ENCODE measurements at regions not wholly inside any gene's neighbourhood (a gene's known extent, or its start where the extent isn't known, plus 50 kb on each side); places are given as distances from the start of the nearest gene placed in this dataset.

DNA sequence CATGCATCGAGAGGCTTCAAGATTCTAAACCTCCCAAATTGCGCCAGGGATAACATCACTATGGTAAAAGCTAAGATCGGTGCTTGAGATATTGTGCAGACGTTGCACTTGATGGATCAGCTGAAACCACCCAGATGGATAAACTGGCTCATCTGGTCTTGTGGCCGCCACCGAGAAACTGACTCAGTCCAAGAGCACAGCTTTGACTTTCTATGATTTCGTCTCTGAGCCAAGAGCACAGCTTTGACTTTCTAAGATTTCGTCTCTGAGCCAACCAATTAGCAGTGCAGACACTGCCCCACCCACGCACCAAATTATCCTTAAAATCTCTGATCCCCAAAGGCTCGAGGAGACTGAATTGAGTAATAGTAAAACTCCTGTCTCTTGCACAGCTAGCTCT lies 687.2 kb downstream of the FAM133A start:
- no peak overlapping the region for H3K4me3 ChIP-seq (ENCODE audit: low read depth in 1 of 3, low read length in 3 of 3)
- no peak overlapping the region for H3K9ac ChIP-seq (ENCODE audit: low read depth in 1 of 2, low read length in 2 of 2)
- H3K36me3 ChIP-seq (ENCODE audit: control insufficient read depth in 4 of 4, insufficient read depth in 3 of 4, low read depth in 1 of 4, low read length in 3 of 4): no peaks in the 10 kb centered on the region
- no peak overlapping the region for H3K27ac ChIP-seq (ENCODE audit: low read depth in 1 of 2, low read length in 2 of 2)
- TF ChIP-seq MAX (IDR thresholded peaks at IDR 0.05): no peak
- no peak for TF ChIP-seq NR2F2 (IDR thresholded peaks at IDR 0.05)
- TF ChIP-seq RAD21 (IDR thresholded peaks at IDR 0.05): no peak
- TF ChIP-seq YY1 (IDR thresholded peaks at IDR 0.05): no peak
- TF ChIP-seq RXRA (IDR thresholded peaks at IDR 0.05): no peak
- no peak for TF ChIP-seq EGR1 (IDR thresholded peaks at IDR 0.05; ENCODE audit: low read depth in 2 of 2)
- TF ChIP-seq, protein P1, sequence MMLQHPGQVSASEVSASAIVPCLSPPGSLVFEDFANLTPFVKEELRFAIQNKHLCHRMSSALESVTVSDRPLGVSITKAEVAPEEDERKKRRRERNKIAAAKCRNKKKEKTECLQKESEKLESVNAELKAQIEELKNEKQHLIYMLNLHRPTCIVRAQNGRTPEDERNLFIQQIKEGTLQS (IDR thresholded peaks at IDR 0.05): no peak
- no peak for TF ChIP-seq SP1 (IDR thresholded peaks at IDR 0.05)
- no peak for TF ChIP-seq GABPA (IDR thresholded peaks at IDR 0.05 in 1 of 2, conservative IDR thresholded peaks at IDR 0.05 in 1 of 2)
- no peak for TF ChIP-seq JUND (IDR thresholded peaks at IDR 0.05)
- no peak for TF ChIP-seq FOXA2 (IDR thresholded peaks at IDR 0.05)
- TF ChIP-seq, protein P2, sequence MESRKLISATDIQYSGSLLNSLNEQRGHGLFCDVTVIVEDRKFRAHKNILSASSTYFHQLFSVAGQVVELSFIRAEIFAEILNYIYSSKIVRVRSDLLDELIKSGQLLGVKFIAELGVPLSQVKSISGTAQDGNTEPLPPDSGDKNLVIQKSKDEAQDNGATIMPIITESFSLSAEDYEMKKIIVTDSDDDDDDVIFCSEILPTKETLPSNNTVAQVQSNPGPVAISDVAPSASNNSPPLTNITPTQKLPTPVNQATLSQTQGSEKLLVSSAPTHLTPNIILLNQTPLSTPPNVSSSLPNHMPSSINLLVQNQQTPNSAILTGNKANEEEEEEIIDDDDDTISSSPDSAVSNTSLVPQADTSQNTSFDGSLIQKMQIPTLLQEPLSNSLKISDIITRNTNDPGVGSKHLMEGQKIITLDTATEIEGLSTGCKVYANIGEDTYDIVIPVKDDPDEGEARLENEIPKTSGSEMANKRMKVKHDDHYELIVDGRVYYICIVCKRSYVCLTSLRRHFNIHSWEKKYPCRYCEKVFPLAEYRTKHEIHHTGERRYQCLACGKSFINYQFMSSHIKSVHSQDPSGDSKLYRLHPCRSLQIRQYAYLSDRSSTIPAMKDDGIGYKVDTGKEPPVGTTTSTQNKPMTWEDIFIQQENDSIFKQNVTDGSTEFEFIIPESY (IDR thresholded peaks at IDR 0.05): no peak
- H3K4me1 ChIP-seq (ENCODE audit: control insufficient read depth in 4 of 4, insufficient read depth in 4 of 4, low read length in 3 of 4): no peaks in the 10 kb centered on the region
- no peaks in the 10 kb centered on the region for H3K27me3 ChIP-seq (ENCODE audit: control insufficient read depth in 4 of 4, insufficient read depth in 4 of 4, low read length in 3 of 4)
- 69% methylated on average over 10 of the region's 10 CpGs for WGBS
- no peak for DNase-seq (ENCODE audit: low spot score)
- H3K9me3 ChIP-seq (ENCODE audit: control insufficient read depth in 4 of 4, low read length in 3 of 4): peaks cover 0 to 2% (median 0%) of the 10 kb centered on the region in 4 donors

DNA sequence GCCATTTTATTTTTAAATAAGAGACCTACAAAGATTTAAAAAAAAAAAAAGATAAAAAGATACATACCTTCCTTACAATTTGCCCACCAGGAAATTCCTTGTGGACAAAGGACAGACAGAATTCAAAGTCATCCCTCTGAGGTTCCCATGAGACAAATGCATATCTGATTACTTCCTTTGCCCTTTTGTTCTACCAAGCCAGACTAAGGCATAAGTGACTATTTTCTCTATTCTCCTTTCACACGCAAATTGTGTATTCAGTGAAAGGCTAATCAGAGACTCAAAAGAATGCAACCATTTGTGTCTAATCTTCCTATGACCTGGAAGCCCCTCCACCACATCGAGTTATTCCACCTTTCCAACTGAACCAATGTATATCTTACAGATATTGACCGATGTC lies 691.7 kb downstream of the FAM133A start:
- H3K4me1 ChIP-seq (ENCODE audit: control insufficient read depth in 4 of 4, insufficient read depth in 4 of 4, low read length in 3 of 4): no peaks in the 10 kb centered on the region
- no peak overlapping the region for H3K27ac ChIP-seq (ENCODE audit: low read depth in 1 of 2, low read length in 2 of 2)
- H3K4me3 ChIP-seq (ENCODE audit: low read depth in 1 of 3, low read length in 3 of 3): no peak overlapping the region
- TF ChIP-seq, protein P2 (IDR thresholded peaks at IDR 0.05): no peak
- TF ChIP-seq RAD21 (IDR thresholded peaks at IDR 0.05): no peak
- no peak for TF ChIP-seq MAX (IDR thresholded peaks at IDR 0.05)
- H3K9ac ChIP-seq (ENCODE audit: low read depth in 1 of 2, low read length in 2 of 2): no peak overlapping the region
- DNase-seq (ENCODE audit: low spot score): no peak
- H3K27me3 ChIP-seq (ENCODE audit: control insufficient read depth in 4 of 4, insufficient read depth in 4 of 4, low read length in 3 of 4): no peaks in the 10 kb centered on the region
- H3K9me3 ChIP-seq (ENCODE audit: control insufficient read depth in 4 of 4, low read length in 3 of 4): no peaks in the 10 kb centered on the region
- no peaks in the 10 kb centered on the region for H3K36me3 ChIP-seq (ENCODE audit: control insufficient read depth in 4 of 4, insufficient read depth in 3 of 4, low read depth in 1 of 4, low read length in 3 of 4)
- 79% methylated on average over 3 of the region's 3 CpGs for WGBS

- WGBS: 56% methylated on average over 4 of the region's 4 CpGs
- H3K4me1 ChIP-seq (ENCODE audit: control insufficient read depth in 4 of 4, insufficient read depth in 4 of 4, low read length in 3 of 4): no peaks in the 10 kb centered on the region
- no peak overlapping the region for H3K27ac ChIP-seq (ENCODE audit: low read depth in 1 of 2, low read length in 2 of 2)
- no peaks in the 10 kb centered on the region for H3K9me3 ChIP-seq (ENCODE audit: control insufficient read depth in 4 of 4, low read length in 3 of 4)
- no peak for DNase-seq (ENCODE audit: low spot score)
- no peaks in the 10 kb centered on the region for H3K27me3 ChIP-seq (ENCODE audit: control insufficient read depth in 4 of 4, insufficient read depth in 4 of 4, low read length in 3 of 4)
- H3K9ac ChIP-seq (ENCODE audit: low read depth in 1 of 2, low read length in 2 of 2): no peak overlapping the region
- H3K36me3 ChIP-seq (ENCODE audit: control insufficient read depth in 4 of 4, insufficient read depth in 3 of 4, low read depth in 1 of 4, low read length in 3 of 4): no peaks in the 10 kb centered on the region
- no peak overlapping the region for H3K4me3 ChIP-seq (ENCODE audit: low read depth in 1 of 3, low read length in 3 of 3)
- TF ChIP-seq, protein P3, sequence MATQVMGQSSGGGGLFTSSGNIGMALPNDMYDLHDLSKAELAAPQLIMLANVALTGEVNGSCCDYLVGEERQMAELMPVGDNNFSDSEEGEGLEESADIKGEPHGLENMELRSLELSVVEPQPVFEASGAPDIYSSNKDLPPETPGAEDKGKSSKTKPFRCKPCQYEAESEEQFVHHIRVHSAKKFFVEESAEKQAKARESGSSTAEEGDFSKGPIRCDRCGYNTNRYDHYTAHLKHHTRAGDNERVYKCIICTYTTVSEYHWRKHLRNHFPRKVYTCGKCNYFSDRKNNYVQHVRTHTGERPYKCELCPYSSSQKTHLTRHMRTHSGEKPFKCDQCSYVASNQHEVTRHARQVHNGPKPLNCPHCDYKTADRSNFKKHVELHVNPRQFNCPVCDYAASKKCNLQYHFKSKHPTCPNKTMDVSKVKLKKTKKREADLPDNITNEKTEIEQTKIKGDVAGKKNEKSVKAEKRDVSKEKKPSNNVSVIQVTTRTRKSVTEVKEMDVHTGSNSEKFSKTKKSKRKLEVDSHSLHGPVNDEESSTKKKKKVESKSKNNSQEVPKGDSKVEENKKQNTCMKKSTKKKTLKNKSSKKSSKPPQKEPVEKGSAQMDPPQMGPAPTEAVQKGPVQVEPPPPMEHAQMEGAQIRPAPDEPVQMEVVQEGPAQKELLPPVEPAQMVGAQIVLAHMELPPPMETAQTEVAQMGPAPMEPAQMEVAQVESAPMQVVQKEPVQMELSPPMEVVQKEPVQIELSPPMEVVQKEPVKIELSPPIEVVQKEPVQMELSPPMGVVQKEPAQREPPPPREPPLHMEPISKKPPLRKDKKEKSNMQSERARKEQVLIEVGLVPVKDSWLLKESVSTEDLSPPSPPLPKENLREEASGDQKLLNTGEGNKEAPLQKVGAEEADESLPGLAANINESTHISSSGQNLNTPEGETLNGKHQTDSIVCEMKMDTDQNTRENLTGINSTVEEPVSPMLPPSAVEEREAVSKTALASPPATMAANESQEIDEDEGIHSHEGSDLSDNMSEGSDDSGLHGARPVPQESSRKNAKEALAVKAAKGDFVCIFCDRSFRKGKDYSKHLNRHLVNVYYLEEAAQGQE (IDR thresholded peaks at IDR 0.05): no peak
- no peak for TF ChIP-seq EGR1 (IDR thresholded peaks at IDR 0.05; ENCODE audit: low read depth in 2 of 2)
- no peak for TF ChIP-seq FOXA2 (IDR thresholded peaks at IDR 0.05)
- no peak for TF ChIP-seq JUND (IDR thresholded peaks at IDR 0.05)
- no peak for TF ChIP-seq YY1 (IDR thresholded peaks at IDR 0.05)
- TF ChIP-seq TAF1 (conservative IDR thresholded peaks at IDR 0.05): no peak
- TF ChIP-seq, protein P1 (IDR thresholded peaks at IDR 0.05): no peak
- no peak for TF ChIP-seq HNF4G (IDR thresholded peaks at IDR 0.05)
- TF ChIP-seq RAD21 (IDR thresholded peaks at IDR 0.05): no peak
- TF ChIP-seq FOXA1 (IDR thresholded peaks at IDR 0.05): no peak
- TF ChIP-seq RXRA (IDR thresholded peaks at IDR 0.05): no peak
- TF ChIP-seq CTCF (IDR thresholded peaks at IDR 0.05; ENCODE audit: low read depth, low read length, missing input control): no peak
- no peak for TF ChIP-seq SP1 (IDR thresholded peaks at IDR 0.05)
Measured at GRCh38 chrX:94366616-94367015, 692.6 kb downstream of the FAM133A start.
